NCI-H526 (cell line): ENCODE measurements at regions not wholly inside any gene's neighbourhood (a gene's known extent, or its start where the extent isn't known, plus 50 kb on each side); places are given as distances from the start of the nearest gene placed in this dataset.
"Not testable (repeated sequence)": the region's sequence is repeated elsewhere in the genome, so short reads cannot be mapped to it uniquely, and the experiment has no call there.

Source experiments
- DNase-seq, 2 experiments: peaks; one replicate each; lab custom pipeline; 2025; lab: John Stamatoyannopoulos, UW

- no peak for DNase-seq
Observed at GRCh38 chr16:5761592-5761991, 664.0 kb upstream of the EEF2KMT start.

DNA sequence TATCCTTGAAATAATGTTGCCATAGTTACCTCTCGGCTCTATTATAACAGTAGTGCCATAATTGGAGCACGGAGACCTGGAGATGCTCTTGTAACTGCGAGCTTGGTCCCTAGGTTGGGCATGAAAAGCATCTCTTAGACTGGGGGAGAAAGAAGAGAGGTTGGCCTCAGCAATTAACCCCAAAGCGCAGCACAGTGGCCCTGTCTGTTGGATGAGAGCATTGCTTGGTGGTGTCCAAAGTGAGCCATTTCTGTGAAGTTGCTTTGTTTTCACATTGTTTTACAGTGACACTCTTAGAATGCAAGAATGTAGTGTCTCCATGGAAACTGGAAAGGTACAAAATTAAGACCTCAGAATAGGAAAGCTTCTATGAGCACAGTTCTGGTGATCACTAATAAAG is 660.7 kb upstream of the EEF2KMT start:
- DNase-seq: no peak

- no peak for DNase-seq
Observed at GRCh38 chr16:5756969-5757368, 659.4 kb upstream of the EEF2KMT start.

DNA sequence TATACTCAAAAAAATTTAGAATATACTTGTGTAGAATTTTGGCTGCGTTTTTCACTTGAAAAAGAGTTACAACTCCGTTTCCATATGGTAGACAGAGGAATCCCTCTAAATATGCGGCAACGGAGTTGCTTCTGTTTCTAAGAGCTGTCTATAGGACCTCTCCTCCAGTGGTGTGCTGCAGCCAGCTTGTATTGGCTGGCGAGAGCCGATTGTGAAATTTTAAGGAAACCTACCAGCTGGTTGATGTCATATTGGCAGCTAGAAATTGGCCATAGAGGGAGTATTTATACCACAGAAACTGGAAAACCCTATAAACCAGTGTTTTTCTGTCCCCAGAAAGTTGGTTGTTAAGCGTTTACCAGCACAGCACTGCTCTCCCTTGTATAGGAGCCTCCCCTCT is 655.8 kb upstream of the EEF2KMT start:
- DNase-seq: no peak

- no peak for DNase-seq
Observed at GRCh38 chr16:5751216-5751615, 653.6 kb upstream of the EEF2KMT start.

GRCh38 chr16:5750439-5750838 is 652.8 kb upstream of the EEF2KMT start:
- DNase-seq: not testable (repeated sequence)

DNA sequence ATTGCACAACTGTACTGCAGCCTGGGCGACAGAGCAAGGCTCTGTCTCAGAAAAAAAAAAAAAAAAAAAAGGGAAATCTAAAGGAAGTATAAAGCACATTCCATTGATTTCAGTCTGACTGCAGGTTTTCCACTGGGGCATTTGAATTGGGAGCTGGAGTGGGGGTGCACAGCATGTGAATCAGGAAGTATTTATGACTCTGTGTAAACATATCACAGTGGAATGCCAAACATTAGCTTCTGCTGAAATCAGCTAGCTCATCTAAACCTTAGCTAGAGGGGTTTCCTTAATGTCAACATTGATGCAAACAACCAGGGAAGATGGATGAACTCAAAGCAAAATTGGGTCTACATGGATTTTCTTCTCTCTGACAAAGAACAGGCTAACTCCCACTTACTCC is 641.0 kb upstream of the EEF2KMT start:
- DNase-seq: no peak

- DNase-seq: no peak
Observed at GRCh38 chr16:5736209-5736930, 638.8 kb upstream of the EEF2KMT start.

DNA sequence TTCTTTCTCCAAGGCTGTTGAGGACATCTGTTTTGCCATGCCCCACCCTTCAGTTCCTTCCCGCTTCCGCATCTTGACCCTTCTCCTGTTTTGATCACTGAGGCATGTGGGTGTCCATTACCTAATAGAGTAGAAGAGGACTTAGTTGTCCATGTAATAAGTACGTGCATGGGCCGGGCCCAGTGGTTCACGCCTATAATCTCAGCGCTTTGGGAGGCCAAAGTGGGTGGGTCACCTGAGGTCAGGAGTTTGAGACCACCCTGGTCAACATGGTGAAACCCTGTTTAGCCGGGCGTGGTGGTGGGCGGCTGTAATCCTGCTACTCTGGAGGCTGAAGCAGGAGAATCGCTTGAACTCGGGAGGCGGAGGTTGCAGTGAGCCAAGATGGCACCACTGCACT is 637.8 kb upstream of the EEF2KMT start:
- DNase-seq: no peak

DNA sequence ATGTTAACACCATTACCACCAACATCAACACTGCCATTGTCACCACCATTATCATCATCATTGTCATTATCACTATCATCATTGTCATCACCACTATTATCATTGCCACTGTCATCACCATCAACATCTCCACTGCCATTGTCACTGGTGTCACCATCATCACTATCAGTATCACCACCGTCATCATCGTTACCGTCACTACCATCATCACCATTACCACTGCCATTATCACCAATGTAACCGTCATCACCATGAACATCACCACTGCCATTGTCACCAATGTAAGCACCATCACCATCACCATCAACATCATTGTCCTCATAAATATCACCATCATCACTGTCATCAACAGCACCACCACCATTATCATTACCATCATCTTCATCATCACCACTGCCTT is 633.2 kb upstream of the EEF2KMT start:
- DNase-seq: no peak

DNA sequence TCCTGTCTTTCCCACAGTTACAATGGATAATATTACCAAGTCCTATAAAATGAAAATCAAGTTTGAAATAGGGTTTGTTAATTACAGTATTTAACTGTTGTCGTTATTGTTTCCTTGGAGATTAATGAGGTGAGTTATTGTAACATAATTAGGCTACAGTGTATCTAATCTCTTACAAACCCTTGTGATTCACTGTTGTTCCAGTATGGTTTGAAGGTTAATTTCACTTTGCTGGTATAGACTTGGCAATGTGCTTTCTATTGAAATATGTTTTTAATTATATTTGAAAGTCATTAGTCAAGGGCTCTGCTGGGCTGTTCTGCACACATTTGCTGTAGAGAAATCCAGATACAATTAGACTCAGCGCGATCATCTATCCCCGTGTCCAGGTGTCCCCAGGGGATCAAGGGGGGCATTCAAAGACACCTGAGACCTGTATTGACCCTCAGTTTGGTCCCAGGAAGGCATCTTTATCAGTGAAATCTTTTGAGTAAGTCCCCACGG is 624.6 kb upstream of the EEF2KMT start:
- DNase-seq: no peak

- no peak for DNase-seq
Observed at GRCh38 chr16:5715155-5715554, 617.6 kb upstream of the EEF2KMT start.

DNA sequence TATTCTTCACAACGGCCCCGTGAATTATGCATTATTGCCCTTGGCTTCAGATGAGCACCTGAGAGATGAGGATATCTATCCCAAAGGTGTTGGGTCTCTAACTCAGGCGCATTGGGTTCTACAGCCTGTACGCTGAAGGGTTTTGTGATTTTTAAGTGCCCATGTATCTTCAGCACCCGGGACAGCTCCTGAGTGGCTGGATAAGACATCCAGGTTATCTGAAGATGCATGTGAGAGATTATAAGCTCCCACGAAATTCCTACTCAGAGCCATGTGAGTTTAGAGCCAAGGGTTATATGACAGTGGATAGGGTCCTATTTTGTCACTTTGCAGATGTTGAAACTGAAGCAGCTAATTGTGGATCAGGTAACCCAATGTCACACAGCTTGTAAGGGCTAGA is 612.3 kb upstream of the EEF2KMT start:
- no peak for DNase-seq

- no peak for DNase-seq
Observed at GRCh38 chr16:5706211-5706610, 608.6 kb upstream of the EEF2KMT start.

- DNase-seq: no peak
Observed at GRCh38 chr16:5704271-5704670, 606.7 kb upstream of the EEF2KMT start.

DNA sequence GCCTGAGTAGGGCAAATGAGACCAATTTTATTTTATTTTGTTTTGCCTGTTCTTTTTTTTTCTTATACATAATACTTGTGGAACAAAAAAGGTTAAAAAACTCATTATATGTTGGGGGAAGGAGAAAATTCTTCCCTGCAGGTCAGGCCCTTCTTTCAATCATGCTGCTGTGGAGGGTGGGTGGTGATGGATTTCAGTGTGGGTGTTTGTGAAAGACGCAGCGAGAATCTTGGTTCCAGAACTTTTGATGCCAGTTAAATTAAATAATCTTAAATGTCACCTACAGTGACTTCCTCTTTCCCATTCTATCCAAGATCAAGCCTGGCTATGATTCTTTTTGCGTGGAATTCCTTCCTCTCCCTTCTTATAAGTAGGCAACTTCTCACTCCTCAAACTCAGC is 595.8 kb upstream of the EEF2KMT start:
- DNase-seq: no peak

DNA sequence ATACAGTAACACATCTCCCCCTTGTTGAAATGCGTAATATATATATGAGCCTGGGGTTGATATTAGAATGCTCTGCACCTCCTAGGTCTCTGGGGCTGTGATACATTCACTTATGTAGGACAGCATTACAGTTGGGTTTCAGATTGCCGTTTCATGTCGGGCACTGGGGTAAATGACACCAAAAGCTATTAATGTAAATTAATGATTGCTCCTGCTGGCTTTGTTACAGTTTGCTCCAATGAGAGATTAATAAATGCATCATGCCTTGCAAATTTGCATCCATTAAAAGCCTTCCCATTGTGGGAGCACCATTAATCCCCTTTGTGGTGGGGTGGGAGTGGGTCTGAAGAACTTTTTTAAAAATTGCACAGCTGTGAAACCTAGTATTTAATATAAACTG is 584.4 kb upstream of the EEF2KMT start:
- no peak for DNase-seq

DNA sequence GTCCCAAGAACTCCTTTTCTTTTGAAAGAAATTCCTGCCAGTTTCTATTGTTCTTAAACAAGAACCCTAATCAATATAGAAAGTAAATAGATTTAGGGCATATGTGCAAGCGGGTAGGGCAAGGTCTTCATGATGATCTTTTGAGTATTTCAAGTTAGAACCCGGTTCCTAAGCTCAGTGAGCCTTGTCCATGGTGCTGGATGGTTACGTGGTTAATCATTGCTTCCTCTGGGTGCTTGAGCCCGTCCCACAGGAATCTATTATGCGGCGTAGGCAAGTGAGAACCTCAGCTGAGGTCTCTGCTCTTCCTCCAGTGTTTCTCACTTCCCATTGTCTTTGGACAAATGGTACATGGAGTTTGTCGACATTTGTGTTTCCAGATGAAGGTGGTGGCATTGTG is 580.8 kb upstream of the EEF2KMT start:
- DNase-seq: no peak

GRCh38 chr16:5671421-5671820 is 573.8 kb upstream of the EEF2KMT start:
- DNase-seq: no peak

DNA sequence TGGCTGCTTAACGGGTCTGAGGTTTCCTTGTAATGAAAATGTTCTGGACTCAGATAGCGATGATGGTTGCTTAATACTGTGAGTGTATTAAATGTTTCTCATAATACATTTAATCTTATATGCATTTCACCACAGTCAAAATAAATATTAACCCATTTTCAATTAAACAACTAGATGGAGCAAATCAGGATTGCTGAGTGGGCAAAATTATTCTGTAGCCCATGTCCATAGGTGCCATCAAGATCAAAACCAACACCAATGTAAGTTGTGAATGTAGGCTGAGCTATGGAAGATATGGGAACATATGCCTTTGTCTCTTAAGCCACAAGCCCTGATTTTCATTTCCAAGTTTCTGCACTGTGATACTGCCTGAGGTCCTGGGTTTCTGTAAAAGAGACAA is 572.6 kb upstream of the EEF2KMT start:
- DNase-seq: no peak

- no peak for DNase-seq
Observed at GRCh38 chr16:5668553-5668952, 571.0 kb upstream of the EEF2KMT start.

- DNase-seq: no peak
Observed at GRCh38 chr16:5665834-5666233, 568.2 kb upstream of the EEF2KMT start.

GRCh38 chr16:5653789-5654188 is 556.2 kb upstream of the EEF2KMT start:
- DNase-seq: no peak

DNA sequence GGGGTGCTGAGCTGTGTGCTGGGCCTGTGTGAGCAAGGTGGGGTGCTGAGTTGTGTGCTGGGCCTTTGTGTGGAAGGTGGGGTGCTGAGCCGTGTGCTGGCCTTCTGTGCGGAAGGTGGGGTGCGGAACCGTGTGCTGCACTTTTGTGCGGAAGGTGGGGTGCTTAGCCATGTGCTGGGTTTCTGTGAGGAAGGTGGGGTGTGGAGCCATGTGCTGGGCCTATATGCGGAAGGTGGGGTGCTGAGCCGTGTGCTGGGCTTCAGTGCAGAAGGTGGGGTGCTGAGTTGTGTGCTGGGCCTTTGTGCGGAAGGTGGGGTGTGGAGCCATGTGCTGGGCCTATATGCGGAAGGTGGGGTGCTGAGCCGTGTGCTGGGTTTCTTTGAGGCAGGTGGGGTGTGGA is 555.4 kb upstream of the EEF2KMT start:
- no peak for DNase-seq
